Pancreas (tissue), 10 donors: ENCODE measurements at regions not wholly inside any gene's neighbourhood (a gene's known extent, or its start where the extent isn't known, plus 50 kb on each side); places are given as distances from the start of the nearest gene placed in this dataset.

Source experiments
- ATAC-seq, 4 donors: fragments of 200-7000 bp; cut with Tn5 transposase; one replicate each; pipeline versions ENCODE4 v1.8.0 to v1.9.1; 2020; ENCODE audit warnings: mild to moderate bottlenecking in 4 of 4, moderate library complexity in 4 of 4
- DNase-seq, 6 donors: peaks; one replicate each; pipeline ENCODE4 v3.0.0-alpha.2; 2020
- FAIRE-seq: peaks from 2 replicates; lab custom pipeline; 2012; peaks lifted over from hg19 to GRCh38; lab: Jason Lieb, UNC
- H3K27ac ChIP-seq, 4 donors: fragments of 200-600 bp; sonication (generic); 1 replicate in 3 of 4; 2 replicates in 1 of 4; pipeline versions ENCODE4 v1.5.0 to v1.8.0; 2020
- H3K27me3 ChIP-seq, 4 donors: fragments of 200-600 bp; one replicate each; pipeline ENCODE4 v1.8.0; 2021
- H3K36me3 ChIP-seq, 3 donors: fragments of 200-600 bp; sonication (generic) in 1 of 3; one replicate each; pipeline versions ENCODE4 v1.5.0 to v1.8.0; 2020 to 2021
- H3K4me1 ChIP-seq, 3 donors: fragments of 200-600 bp; one replicate each; pipeline ENCODE4 v1.8.0; 2021
- H3K4me3 ChIP-seq, 4 donors: fragments of 200-600 bp; sonication (generic) in 2 of 4; one replicate each; pipeline versions ENCODE4 v1.5.0 to v1.8.0; 2020 to 2021
- H3K9me3 ChIP-seq, 4 donors: fragments of 200-600 bp; one replicate each; pipeline ENCODE4 v1.8.0; 2021
- WGBS, 2 donors: extraction: QIAGEN DNeasy Blood & Tissue Kit; methylation state at CpG; one replicate each; pipeline ENCODE4 v1.1.7; 2013; 5-methylcytosine and 5-hydroxymethylcytosine counted together
- intact Hi-C, 3 donors: fragments of 100-400 bp; cut with DNase I; formaldehyde crosslinking; loops; one replicate each; pipeline versions ENCODE4 v1.11.1 to v1.14.2; 2022
- TF ChIP-seq, protein P1 (sequence below), 4 donors: fragments of 200-600 bp; sonication (generic) in 3 of 4; IDR thresholded peaks; one replicate each; pipeline versions ENCODE4 v1.5.0 to v1.8.0; 2021; ENCODE audit warnings: antibody characterized with exemption in 4 of 4
- donor health status: healthy with polysubstance abuse.
- donor health status: DM: no; HTN: no; CAD: no; lungs with moderate emphysema.
- donor health status: DM: no; HTN: no; CAD: no.
- donor health status: control.
- donor health status: control.
- donor health status: Bipolar disorder and iron deficiency.
- donor health status: DM: yes; HTN: yes; CAD: no.
- donor health status: DM: no; HTN: no; CAD: no.
- donor health status: DM: no; HTN: no; CAD: no.
- donor health status: DM: yes; HTN: yes; CAD: no.

DNA sequence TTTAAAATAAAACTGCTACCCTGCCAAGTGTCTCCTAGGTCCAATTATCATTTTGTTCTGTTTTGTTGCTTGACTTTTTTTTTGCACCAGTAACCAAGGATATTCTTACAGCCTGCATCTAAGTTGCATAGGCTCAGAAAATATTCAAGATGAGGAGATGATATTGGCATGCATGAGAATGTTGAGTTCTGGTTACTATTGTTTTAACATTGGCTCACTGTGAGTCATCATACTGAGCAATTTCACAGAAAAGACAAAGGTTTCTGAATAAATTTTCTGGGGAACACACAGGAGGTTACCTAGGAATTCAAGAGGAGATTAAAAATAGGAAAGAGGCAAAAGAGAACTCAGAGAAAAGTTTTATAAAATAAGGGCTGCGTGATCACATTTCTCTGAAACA is 84.8 kb upstream of the POU3F3 start:
- no peak overlapping the region for H3K27ac ChIP-seq
- intact Hi-C loops: no loop called here
- 79% methylated on average over 1 of the region's 1 CpG for WGBS, 2 donors

DNA sequence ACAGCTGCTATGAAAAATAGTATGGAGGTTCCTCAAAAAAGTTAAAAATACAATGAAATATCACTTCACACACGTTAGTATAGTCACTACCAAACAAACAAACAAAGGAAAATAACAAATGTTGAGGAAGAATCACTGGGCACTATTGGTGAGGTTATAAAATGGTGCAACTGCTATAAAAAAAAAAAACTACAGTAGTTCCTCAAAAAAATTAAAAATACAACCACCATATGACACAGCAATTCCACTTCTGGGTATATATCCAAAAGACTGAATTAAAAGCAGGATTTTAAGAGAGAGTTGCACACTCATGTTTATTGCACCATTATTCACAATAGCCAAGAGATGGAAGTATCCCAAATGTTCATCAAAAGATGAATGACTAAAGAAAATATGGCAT is 80.9 kb upstream of the POU3F3 start:
- WGBS, 2 donors: 17 to 24% methylated on average over 1 of the region's 1 CpG
- FAIRE-seq: no peak
- H3K9me3 ChIP-seq: no peaks in the 10 kb centered on the region
- no peaks in the 10 kb centered on the region for H3K27me3 ChIP-seq
- no peak overlapping the region for H3K27ac ChIP-seq
- no peaks in the 10 kb centered on the region for H3K4me1 ChIP-seq
- TF ChIP-seq, protein P1, sequence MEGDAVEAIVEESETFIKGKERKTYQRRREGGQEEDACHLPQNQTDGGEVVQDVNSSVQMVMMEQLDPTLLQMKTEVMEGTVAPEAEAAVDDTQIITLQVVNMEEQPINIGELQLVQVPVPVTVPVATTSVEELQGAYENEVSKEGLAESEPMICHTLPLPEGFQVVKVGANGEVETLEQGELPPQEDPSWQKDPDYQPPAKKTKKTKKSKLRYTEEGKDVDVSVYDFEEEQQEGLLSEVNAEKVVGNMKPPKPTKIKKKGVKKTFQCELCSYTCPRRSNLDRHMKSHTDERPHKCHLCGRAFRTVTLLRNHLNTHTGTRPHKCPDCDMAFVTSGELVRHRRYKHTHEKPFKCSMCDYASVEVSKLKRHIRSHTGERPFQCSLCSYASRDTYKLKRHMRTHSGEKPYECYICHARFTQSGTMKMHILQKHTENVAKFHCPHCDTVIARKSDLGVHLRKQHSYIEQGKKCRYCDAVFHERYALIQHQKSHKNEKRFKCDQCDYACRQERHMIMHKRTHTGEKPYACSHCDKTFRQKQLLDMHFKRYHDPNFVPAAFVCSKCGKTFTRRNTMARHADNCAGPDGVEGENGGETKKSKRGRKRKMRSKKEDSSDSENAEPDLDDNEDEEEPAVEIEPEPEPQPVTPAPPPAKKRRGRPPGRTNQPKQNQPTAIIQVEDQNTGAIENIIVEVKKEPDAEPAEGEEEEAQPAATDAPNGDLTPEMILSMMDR (IDR thresholded peaks at IDR 0.05): no peak
- ATAC-seq: no peak
- DNase-seq: no peak
- intact Hi-C loops: no loop called here
- H3K36me3 ChIP-seq: no peaks in the 10 kb centered on the region
- H3K4me3 ChIP-seq: no peak overlapping the region

More for the DNA sequence above, 84.8 kb upstream of the POU3F3 start:
- FAIRE-seq (no peak), ATAC-seq (no peak), DNase-seq (no peak)
- H3K36me3 ChIP-seq: no peaks in the 10 kb centered on the region
- TF ChIP-seq, protein P1 (IDR thresholded peaks at IDR 0.05): no peak
- no peaks in the 10 kb centered on the region for H3K4me1 ChIP-seq
- no peak overlapping the region for H3K4me3 ChIP-seq
- no peaks in the 10 kb centered on the region for H3K27me3 ChIP-seq
- H3K9me3 ChIP-seq: no peaks in the 10 kb centered on the region

GRCh38 chr2:104774631-104775030 is 79.3 kb upstream of the POU3F3 start:
- no peak overlapping the region for H3K4me3 ChIP-seq
- TF ChIP-seq, protein P1 (IDR thresholded peaks at IDR 0.05): no peak
- no peaks in the 10 kb centered on the region for H3K9me3 ChIP-seq
- intact Hi-C loops: no loop called here
- H3K27me3 ChIP-seq: no peaks in the 10 kb centered on the region
- no peak for DNase-seq
- no peaks in the 10 kb centered on the region for H3K4me1 ChIP-seq
- no peak overlapping the region for H3K27ac ChIP-seq
- no peaks in the 10 kb centered on the region for H3K36me3 ChIP-seq
- 36 to 44% methylated on average over 3 of the region's 3 CpGs for WGBS, 2 donors
- no peak for FAIRE-seq
- ATAC-seq: no peak

GRCh38 chr2:104777721-104778120 is 76.2 kb upstream of the POU3F3 start:
- TF ChIP-seq, protein P1 (IDR thresholded peaks at IDR 0.05): no peak
- Histone ChIP-seq H3K9me3 (no peaks in the 10 kb centered on the region), H3K4me1 (no peaks in the 10 kb centered on the region), H3K4me3 (no peak overlapping the region), H3K36me3 (no peaks in the 10 kb centered on the region), H3K27me3 (no peaks in the 10 kb centered on the region), H3K27ac (no peak overlapping the region)
- intact Hi-C loops: no loop called here
- WGBS, 2 donors: 45 to 60% methylated on average over 2 of the region's 2 CpGs
- ATAC-seq (no peak), FAIRE-seq (no peak), DNase-seq (no peak)

DNA sequence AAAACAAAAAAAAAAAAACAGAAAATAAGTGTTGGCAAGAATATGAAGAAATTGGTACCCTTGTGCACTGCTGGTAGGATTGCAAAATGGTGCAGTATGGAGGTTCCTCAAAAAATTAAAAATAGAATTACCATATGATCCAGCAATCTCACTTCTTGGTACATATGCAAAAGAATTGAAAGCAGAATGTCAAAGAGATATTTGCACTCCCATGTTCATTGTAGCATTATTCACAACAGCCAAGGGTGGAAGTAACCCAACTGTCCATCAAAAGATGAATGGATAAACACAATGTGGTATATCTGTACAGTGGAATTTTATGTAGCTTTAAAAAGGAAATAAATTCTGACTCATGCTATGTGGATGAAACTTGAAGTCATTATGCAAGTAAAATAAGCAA is 72.8 kb upstream of the POU3F3 start:
- Histone ChIP-seq H3K4me1 (no peaks in the 10 kb centered on the region), H3K9me3 (no peaks in the 10 kb centered on the region), H3K27me3 (no peaks in the 10 kb centered on the region), H3K36me3 (no peaks in the 10 kb centered on the region), H3K27ac (no peak overlapping the region), H3K4me3 (no peak overlapping the region)
- DNase-seq: no peak
- intact Hi-C loops: no loop called here
- TF ChIP-seq, protein P1 (IDR thresholded peaks at IDR 0.05): no peak
- no peak for FAIRE-seq
- ATAC-seq: peak in 1 of 4 donors; percentile 15
